ENCODE measurements at regions not wholly inside any gene's neighbourhood (a gene's known extent, or its start where the extent isn't known, plus 50 kb on each side); places are given as distances from the start of the nearest gene placed in this dataset.

DNA sequence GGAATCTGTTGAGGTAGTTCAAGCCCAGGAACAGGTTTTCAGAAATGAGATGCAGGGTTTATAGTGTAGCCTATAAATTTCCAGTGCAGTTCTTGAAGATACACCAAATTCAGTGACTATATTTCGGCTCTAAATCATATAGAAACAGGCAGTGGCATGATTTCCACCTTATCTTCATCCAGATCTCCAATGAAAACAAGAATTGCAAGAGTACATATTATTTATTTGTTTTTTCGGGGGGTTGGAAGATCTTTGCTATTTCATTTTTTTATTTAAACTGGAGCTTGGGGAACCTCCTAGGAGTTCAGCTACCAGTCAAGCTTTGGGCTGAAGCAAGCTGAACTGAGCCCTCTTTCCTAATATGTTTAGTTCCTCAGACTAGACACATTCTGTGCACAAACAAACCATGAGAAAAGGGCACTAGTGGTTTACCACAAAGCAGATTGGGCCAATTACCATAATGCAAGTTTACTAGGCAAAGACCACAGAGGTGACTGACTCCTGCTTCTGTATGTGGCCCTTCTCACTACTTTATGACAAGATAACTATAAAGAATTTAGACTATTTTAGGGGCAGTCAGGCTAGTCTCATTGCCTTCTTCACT, 68.5 kb downstream of the RGS2 start:
- TF ChIP-seq, protein P1, sequence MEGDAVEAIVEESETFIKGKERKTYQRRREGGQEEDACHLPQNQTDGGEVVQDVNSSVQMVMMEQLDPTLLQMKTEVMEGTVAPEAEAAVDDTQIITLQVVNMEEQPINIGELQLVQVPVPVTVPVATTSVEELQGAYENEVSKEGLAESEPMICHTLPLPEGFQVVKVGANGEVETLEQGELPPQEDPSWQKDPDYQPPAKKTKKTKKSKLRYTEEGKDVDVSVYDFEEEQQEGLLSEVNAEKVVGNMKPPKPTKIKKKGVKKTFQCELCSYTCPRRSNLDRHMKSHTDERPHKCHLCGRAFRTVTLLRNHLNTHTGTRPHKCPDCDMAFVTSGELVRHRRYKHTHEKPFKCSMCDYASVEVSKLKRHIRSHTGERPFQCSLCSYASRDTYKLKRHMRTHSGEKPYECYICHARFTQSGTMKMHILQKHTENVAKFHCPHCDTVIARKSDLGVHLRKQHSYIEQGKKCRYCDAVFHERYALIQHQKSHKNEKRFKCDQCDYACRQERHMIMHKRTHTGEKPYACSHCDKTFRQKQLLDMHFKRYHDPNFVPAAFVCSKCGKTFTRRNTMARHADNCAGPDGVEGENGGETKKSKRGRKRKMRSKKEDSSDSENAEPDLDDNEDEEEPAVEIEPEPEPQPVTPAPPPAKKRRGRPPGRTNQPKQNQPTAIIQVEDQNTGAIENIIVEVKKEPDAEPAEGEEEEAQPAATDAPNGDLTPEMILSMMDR (IDR thresholded peaks at IDR 0.05): no peak
- no peak for TF ChIP-seq POLR2AphosphoS5 (IDR thresholded peaks at IDR 0.05)

All from breast epithelium (tissue), 3 donors.